HG03460 (cell line): ENCODE measurements at regions not wholly inside any gene's neighbourhood (a gene's known extent, or its start where the extent isn't known, plus 50 kb on each side); places are given as distances from the start of the nearest gene placed in this dataset.

Experiments used
- ATAC-seq: cut with Tn5 transposase; IDR thresholded peaks from one replicate; pipeline ENCODE4 v1.9.1; 2021; ENCODE audit not compliant: unreplicated experiment

- ATAC-seq, result no peak
Observed at GRCh38 chr5:2196416-2196815, 313.7 kb upstream of the IRX4 start.

DNA sequence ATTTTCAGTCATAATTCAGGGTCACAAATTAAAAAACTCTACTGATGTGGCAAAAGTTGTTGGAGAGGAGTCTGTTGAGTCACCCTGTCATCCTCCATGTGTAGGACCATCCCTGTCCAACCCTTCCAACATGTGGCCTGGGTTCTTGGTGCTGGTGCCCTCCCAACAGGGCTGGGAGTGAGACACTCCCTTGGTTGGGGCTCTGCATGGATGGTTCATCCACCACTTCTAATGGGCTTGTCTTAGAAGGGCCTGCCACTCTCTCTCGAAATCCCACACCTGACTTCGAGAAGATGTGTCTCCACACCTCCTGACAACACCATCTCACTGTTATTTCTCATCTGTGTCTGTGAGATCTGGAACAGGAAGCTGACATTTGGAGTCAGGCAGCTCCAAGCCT lies 312.2 kb upstream of the IRX4 start:
- ATAC-seq, result no peak

DNA sequence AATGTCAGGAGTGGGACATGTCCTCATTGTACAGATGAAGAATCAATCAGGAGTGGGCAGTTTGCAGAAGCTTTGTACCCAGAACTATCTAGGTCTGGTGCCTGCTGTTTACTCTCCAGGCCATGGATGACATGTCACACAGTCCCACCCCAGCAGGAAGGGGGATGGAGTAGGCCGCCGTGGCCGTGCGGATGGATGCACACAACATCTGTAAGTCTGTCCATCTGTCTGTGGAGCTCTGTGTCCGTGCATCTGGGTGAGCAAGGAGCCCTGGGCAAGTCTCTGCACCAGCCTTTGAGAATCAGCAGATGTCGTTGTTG lies 311.5 kb upstream of the IRX4 start:
- no peak for ATAC-seq

GRCh38 chr5:2193542-2194235 lies 311.0 kb upstream of the IRX4 start:
- ATAC-seq, result no peak

GRCh38 chr5:2193142-2193541 lies 310.4 kb upstream of the IRX4 start:
- ATAC-seq, result no peak

DNA sequence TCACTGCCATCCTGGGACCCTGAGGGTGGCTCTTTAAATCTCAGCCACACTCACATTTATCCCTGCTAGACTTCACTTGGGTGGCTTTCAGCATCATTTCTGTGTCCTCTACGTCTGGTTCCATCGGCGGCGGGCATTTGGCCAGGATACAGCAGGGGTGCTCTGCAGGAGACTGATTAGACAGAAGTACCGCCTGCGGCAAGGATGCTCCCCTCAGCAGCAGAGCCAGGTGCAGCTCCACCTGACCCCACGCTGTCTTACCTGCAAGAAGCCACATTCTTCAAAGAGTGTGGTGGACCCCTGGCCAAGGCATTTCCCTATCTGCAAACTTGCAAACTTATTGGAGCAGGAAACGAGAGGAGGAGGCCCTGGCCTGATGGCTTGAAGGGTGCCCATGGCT lies 309.8 kb upstream of the IRX4 start:
- ATAC-seq, result no peak

DNA sequence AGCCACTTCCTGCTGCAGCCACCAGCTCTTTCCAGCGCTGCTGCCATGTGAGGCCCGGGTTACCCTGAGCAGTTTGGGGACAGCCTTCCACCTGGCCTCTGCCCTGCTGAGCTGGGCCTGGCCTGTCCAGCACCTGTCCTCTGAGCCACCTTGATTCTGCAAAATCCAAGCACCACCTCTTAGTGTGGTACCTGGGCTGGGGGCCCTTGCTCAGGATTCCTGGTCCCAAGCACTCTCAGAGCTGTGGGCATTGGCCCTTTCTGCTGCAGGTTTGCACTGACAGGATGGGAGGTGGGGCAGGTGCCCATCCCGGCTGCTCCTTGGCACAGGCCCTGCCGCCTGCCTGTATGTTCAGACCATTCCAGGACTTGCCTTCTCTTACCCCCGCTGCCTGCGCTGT lies 309.2 kb upstream of the IRX4 start:
- no peak for ATAC-seq

DNA sequence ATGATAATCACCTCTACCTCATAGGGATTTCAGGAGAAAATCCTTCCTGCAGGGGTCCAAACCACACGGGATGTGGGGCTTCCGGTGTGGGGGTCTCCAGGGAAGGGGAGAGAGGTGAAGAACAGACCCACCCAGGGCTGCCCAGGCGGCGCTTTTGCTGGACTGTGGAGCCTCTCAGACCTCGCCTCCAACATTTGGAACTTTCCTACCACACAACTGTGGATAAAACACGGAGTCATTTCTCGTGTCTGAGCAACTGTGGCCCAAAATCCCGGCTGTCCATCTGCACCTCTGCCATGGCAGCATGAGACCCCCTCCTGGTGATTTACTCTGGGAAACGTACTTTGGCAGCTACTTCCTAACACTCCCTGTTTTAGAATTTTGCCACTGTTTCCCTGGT lies 307.8 kb upstream of the IRX4 start:
- no peak for ATAC-seq

DNA sequence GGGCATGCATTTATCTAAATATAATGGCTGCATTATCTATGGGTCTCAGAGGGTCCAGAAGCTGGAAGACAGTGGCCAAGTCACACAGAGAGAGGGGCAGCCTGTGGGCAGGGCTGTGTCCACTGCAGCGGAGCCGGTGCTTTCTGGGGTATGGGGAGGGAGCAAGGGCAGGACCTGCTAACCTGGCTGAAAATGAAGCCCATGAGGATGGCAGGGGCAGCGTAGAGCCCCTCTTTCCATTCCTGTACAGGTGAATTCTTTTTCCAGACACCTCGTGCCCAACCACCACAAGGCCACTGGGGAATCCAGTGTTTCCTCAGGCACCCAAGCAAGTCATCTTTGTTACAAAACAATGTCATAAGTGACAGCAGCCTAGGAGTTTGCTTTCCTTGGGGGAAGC lies 305.9 kb upstream of the IRX4 start:
- no peak for ATAC-seq

- no peak for ATAC-seq
Observed at GRCh38 chr5:2188137-2188536, 305.4 kb upstream of the IRX4 start.

DNA sequence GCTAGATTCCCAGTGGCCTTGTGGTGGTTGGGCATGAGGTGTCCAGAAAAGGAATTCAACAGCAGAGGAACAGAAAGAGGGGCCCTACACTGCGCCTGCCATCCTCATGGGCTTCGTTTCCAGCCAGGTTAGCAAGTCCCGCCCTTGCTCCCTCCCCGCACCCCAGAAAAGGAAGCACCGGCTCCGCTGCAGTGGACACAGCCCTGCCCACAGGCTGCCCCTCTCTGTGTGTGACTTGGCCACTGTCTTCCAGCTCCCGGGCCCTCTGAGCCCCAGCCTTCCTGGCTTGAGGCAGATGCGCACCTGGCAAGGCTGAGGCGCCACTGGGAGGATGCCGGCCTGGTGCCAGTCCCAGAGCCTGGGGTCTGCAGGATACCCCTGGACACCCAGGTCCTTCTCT lies 305.0 kb upstream of the IRX4 start:
- ATAC-seq, result no peak

DNA sequence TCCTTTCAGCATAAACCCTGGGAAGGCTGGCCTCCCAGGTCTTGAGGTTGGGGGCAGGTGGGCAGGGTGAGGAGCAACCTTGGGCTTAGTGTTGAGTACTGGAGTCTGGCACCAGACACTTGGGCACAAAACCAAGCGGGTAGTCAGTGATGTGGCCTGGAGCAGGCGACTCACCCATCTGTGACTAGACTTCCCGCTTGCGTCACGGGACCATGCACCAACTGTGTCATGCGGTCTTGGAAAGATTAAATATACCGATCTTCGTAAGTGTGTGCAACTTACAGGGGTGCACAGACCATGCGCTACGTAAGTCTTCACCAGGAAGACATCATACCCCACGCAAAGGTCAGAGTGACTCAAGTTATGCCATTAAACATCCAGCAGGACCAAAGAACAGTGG lies 304.4 kb upstream of the IRX4 start:
- ATAC-seq, result no peak

DNA sequence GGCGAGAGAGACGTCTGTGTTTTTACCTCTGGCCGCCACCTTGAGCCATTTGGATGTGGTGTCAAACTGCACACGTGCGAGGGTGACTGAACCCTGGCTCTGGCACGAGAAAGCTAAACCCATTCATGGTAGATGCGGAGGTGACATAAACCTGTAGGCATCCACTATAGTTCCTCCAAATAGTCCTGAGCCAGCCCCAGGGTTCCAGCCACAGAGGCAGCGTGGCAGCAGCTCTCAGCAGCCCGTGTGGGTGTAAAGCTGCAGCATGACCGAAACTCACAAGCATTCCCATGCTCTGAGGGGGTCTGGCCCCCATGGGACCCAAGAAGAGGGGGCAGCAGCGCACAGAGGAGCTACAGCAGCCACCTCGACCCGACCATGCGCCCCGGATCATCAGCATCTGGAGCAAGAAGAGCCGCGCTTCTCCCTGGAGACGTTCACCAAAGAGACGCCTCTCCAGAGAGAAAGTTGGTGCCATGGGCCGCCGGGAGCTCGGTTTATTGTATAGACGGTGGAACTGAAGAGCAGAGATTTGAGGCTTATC lies 303.8 kb upstream of the IRX4 start:
- ATAC-seq, result no peak

DNA sequence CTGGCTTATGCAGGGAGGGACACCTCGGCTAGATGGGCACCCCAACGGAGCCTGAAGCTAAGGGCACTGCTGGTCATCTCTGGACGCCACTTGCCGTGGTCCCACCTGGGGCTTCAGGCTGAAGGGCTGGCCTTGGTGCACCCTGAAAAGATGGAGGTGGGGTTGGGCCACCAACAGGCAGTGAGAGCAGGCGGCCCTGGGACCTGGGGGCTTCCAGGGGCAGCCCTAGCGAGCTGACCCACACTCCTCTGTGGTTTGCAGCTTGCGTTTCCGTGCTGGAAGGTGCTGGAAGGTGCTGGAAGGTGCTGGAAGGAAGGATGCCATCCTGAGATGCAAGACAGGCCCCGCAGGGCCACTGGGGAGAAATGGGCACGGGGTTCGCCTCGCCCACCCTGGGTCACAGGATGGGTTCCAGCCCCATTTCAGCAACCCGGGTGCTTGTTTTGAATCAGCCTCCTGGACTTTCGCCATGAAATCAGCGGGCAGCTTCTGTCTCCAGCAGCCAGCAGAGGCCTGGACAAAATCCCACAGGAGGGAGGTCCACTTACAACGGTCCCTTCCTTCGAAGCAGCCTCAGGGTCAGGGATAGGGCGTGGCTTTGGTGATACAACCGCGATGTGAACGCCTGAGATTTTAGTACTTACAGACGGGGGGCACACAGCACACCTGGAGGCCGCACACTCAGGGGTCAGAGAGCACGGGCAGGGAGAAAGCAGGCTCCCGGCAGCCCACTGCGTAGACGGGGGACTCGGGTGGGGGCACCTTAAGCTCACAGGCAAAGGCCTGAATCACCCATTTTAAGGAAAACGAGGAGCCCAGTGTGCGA lies 303.1 kb upstream of the IRX4 start:
- ATAC-seq, result no peak

DNA sequence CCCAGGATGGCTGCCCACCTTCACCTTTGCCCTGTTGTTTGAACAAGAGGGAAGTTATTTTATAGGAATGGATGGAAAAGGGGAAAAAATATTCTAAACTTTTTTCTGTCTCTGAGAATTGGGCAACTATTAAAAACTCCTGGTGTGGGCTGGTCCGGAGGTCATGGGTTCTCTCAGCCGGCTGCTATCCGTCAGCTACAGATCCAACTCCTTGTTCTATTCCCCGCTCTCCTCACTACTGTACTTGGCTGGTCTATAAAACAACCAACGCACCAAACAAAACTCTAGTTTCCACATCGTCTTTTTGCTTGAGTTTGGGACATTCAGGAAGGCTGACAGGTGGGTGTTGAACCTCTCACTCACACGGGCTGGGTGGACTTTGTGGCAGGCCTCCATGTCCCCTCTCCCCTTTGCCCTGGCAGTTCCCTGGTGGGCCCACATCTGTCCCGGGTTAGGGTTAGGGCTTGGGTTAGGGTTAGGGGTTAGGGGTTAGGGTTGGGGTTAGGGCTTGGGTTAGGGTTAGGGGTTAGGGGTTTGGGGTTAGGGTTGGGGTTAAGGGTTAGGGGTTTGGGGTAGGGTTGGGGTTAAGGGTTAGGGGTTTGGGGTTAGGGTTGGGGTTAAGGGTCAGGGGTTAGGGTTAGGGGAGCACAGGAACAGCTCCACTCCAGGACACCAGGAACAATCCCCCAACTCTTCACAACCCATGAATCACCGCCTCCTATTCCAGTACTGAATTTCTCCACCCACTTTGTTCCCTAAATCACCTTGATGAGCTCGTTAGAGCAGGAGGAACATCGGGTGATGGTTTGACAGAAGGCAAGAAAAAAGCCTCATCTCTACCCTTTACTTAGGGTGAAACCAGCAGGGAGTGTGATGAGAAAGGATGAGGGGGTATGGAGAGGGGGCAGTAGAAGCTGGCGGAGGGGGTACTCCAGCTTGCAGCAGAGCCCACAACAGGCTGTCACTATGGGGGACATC lies 302.1 kb upstream of the IRX4 start:
- no peak for ATAC-seq

- no peak for ATAC-seq
Observed at GRCh38 chr5:2184026-2184366, 301.3 kb upstream of the IRX4 start.

DNA sequence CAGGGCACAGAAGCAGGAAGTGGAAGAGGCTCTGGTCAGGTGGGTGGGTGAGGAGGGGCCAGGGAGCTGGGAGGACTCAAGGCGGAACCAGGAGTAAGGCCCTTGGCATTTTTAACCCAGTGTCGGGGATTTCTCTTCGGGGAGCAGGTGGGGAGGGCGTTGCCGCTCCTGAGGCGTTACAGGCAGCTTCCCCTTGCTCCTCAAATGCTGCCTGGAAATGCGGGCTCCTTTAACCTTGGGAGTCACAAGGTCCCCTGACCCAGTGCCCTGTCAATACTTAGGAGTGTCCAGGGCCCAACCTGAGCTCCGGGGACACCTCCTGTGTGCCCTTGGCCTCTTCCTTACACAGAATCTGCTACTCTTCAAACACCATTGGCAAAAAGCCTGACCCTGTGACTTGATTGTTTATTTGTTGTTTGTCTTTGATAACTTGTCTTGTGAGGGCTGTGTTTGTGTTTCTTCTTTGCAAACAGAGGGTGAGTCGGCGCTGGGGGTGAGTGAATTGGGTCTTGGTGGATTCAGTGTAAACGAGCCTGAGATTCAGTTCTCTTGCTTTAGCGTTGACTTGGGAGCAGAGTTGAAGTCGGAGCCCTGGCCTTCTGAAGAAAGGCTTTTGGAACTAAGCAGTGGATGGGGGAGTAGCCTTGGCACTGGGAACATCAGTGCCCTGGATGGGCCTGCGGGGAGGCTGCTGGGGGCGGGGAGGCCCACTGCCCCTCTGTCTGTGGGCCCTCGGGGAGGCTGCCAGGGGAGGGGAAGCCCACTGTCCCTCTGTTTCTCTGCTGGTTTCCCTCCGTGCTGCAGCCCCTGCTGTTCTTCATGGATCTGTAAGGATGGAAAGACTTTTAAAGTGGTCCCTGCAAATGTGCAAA lies 300.7 kb upstream of the IRX4 start:
- ATAC-seq, result no peak

DNA sequence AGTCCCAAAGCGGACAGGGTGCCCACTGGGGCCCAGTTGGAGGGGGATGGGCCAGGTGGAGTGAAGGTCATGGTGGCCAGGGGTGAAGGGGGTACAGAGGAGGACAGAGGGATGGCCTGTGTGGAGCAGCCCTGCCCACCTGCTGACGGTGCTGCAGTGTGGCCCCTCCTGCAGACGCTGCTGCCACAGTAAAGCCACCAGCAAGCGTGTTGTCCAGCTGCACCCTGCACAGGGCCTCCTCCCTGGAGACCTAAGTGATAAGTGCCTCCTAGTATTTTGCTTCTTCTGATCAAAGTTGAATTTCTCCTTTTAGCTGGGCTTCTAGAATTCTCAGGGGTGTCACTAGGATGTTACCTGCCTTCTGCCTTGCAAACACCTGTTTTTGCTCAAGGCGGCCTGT lies 299.3 kb upstream of the IRX4 start:
- no peak for ATAC-seq

- ATAC-seq, result no peak
Observed at GRCh38 chr5:2181557-2181956, 298.8 kb upstream of the IRX4 start.

GRCh38 chr5:2181149-2181548 lies 298.4 kb upstream of the IRX4 start:
- ATAC-seq, result no peak

DNA sequence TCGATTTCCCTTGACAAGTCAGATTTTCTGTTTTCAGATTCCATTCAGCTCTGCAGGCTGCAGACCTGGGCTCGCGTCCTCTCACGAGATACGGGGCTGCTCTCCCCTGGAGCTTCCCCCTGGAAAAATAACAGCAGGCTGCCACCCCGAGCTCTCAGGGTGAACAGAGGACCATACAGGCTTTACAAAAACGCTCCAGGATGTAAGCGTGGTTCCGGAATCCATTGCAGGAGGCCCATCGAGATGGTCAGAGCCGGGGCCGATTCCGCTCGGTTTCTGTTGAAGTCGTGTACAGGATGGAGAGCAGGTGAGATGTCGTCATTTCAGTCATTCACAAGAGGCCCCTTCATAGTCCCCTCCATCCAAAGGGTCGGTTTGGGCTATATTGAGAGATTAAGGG lies 297.7 kb upstream of the IRX4 start:
- no peak for ATAC-seq
